ENCODE measurements at regions not wholly inside any gene's neighbourhood (a gene's known extent, or its start where the extent isn't known, plus 50 kb on each side); places are given as distances from the start of the nearest gene placed in this dataset.

DNA sequence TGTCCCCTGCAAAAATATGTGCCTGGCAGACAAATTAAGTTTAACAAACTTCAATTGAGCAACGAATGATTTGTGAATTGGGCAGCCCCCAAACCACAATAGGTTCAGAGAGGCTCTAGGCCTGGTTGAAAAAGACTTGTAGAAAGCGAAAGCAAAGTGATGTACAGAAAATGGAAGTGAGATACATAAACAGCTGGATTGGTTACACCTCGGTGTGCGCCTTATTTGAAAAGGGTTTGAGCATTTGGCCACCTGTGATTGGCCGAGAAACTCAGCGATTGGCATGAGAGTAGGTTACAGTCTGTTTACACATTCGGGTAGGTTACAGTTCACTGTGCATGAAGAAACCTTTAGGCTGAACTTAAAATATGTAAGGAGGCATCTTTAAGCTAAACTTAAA lies 136.9 kb downstream of the CD83 start:
- DNase-seq (ENCODE audit: low read depth) = no peak

DNA sequence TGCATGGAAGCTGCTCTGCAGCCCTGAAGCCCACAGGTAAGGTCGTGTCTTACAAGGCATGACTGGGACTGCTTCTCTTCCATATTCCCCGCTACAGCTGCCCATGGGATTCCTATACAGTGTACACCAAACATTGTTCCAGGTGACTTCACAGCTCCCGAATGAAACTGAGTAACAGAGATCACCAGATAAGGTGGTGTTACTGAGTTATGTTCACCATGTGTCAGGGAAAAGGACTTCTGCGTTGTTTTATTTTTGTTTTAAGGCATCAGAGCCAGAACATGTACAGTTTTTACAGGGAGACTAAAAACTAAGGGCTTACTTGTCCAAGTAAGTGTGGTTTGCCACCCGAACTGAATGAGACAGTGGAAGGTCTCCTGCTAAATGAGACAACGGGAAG lies 138.3 kb downstream of the CD83 start:
- no peak for DNase-seq (ENCODE audit: low read depth)

DNA sequence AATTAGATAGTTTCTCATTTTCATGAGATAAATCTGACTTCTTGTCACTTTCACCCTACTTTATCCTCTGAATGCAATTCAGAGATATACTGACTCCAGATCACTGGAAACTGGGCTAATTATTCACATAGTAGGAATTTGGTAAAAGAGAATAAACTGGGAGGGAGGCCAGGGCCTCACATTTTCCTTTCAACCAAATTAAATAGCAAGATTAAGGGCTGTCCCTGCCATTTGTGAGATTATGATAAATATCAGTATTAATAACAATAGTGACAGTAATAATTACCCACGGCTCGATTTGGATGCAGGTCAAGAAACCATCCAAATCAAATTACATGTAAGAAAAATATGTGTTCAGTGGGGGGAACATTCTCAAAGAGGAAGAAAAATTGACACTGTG lies 140.5 kb downstream of the CD83 start:
- DNase-seq (ENCODE audit: low read depth) = no peak

DNA sequence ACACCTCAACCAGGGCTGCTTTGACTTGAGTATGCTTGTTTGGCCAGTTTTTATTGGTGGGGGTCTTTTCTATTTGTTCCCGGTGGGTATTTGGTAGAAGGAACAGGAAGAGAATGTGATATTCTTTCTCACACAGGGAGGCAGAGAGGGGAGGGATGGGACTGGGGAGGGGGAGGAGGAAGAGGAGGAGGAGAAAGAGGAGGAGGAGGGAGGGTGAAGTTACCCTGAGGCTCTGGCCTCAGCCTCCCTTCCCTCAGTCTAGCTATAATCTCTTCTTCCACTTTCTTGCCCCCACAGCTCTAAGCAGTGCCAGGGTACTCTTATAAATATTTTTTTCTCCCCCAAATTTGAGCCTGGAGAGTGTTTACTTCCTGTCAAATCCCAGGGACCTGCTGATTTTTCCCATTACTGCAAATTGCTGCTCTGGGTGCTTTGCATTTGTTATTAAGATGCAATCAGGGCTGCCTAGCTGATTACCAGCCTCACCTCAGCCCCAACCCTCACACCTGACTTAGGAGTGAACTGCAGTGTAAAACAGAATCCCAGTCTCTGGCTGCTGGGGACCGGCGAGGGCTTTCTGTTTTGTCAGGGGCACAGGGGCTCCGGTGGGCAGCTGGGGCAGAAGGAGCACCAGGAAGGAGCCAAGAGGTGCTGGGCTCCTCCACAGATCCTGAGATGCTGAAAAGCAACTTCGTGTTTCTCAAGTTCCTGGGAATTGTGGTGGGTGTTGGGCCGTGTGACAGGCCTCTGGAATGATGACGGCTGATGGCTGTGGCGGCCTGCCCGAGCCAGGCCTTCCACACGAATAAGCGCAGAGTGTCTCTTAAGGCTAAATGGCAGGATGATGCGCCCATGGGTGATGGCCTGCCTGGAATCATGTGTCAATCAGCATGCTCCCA lies 141.4 kb downstream of the CD83 start:
- no peak for DNase-seq (ENCODE audit: low read depth)

DNA sequence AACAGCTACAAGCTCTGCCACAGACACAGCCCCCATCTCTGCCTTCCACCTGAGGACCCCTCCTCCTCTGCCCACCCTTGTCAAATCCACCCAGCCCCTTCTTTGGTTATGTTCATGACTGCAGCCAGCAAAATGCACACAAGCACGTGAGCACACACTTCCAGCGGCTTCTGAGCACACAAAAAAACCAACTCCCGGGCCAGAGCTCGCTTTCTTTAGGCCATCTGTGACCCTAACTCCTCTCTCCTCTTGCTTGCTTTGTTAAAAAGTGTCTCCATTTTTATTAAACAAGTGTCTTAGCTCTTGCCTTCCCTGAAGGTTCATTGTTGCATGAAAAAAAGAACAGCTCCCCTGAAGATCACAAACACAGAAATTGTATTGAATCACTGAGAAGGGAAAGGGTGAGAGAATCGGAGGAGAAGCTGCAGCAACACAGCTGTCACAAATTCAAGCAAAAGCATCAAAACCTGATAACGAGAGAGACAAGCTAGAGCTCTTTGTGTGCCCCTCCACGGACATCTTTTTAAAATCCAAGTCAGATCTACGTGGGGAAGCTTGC lies 142.1 kb downstream of the CD83 start:
- DNase-seq (ENCODE audit: low read depth) = no peak

DNA sequence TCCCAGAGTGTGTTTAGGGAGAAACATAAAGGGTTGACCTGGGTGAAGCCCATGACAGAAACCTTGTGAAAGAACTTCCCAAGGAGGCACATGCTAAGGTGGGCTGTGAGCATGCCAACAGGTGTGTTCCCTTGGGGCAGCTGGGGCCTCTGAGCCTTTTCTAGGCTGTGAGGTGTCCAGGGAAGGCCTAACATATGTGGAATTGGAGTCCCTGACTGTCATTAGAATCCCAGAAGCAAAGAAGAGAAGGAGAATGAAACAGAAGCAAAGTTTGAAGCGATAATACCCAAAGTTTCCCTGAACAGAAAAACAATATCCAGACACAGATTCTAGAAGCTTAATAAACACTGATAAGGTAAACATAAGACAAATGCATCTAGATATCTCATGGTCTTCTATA lies 143.3 kb downstream of the CD83 start:
- no peak for DNase-seq (ENCODE audit: low read depth)

DNA sequence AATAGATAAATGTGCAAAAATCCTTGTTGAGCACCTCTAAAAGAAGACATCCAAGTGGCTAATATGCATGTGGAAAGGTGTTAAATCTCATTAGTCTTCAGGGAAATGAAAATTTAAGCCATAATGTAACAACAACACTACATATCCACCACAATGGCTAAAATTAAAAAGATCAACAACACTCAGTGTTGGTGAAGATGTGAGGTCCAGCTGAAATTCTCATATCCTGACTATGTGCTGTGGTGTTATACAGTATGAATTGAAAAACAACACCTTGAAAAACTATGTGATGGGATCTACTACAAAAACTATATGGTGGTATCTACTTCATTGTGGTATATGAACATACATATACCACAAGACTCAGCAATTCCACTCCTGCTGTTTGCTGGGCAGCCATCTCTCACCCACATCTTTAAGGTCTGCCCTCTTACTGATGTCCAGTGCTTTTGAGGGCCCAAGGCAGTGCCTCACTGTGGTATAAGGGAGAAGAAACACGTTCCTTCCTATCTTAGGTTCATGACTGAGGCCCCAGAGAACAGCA lies 146.4 kb downstream of the CD83 start:
- no peak for DNase-seq (ENCODE audit: low read depth)

DNA sequence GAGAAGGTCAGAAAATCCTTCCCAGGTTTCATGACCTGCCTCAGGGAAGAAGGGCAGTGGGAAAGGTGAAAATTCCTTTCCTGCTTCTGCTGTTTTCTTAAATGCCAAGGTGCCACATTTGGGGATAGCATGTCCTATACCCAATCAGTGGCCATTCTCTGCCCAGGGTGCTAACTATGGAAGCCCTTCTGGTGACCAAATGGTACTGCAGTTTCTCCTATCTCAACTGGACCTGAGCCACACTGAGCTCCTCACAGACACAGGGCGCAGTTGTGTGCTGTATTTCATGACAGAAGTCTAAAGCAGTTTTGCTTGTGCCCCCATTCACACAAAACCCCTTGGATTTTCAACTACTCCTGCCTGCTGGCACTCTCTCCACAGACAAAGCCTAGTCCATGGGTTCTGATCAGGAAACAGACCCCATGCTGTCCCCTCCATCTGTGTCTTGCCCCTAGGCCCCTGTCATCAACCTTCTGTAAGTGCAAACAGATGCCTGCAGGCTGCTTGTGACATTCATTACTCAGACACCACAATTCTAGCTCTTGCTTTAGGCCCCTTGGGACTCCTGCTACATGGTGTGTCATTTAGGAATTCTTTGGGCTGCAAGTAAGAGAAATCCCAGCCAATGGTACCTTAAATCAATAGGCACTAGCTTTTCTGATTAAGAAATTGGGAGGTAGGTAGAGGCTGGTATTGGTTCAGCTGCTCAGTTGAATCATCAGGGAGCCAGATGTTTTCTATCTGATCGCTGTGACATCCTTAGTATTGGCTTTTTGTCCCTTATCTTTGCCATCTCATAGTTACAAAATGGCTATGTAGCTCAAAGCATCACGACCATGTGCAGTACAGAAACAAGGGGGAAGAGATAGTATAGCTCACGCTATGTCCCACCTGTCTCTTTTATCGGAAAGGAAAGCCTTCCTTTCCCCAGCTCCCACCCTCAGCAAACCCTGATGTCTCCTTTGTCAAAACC lies 147.8 kb downstream of the CD83 start:
- no peak for DNase-seq (ENCODE audit: low read depth)

DNA sequence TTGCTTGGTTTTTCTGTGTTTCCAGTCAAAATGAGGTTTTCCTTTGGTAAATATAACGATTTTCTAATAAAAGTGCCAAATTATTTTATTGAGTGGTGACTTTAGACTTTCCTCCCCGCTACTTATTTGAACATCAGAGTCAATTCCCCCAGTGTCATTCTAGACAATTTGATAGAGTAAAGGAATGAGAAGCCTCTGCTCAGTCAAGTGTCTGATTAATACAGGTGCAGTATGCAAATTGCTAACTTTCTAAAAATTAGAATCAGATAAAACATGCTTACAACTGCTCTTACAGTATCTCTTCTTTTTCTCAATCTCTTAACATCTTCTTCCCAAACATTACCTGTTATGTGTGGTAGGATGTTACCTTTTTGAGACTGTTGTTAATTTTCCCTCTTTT lies 148.7 kb downstream of the CD83 start:
- no peak for DNase-seq (ENCODE audit: low read depth)

DNA sequence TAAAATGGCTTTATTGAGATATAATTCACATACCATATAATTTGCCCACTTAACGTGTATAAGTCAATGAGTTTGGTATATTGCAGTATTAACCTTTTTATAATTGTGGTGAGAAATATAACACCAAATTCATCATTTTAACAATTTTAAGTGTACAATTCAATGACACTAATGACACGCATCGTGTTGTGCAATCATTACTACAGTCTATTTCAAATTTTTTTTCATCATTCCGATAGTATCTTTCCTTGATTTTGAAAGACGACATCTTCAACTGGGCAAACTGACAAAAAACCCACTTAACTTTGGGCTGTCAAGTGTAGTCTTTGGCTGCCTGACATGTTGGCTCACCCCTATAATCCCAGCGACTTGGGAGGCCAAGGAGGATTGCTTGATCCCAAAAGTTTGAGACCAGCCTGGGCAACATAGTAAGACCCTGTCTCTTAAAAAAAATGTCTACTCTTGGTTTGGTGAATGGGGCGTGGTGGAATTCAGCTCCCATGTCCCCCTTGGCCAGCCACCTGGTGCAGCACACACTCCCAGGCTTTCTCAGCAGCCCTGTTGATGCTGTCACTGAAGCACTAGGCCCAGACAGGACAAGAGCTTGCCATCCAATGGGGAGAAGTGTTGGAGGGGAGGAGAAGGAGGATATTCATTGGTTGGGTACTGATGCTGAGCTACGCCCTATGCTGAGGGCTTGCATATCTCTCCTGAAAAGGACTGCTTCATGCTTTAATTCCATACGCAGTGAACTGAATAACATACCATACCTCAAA lies 150.5 kb downstream of the CD83 start:
- no peak for DNase-seq (ENCODE audit: low read depth)

DNA sequence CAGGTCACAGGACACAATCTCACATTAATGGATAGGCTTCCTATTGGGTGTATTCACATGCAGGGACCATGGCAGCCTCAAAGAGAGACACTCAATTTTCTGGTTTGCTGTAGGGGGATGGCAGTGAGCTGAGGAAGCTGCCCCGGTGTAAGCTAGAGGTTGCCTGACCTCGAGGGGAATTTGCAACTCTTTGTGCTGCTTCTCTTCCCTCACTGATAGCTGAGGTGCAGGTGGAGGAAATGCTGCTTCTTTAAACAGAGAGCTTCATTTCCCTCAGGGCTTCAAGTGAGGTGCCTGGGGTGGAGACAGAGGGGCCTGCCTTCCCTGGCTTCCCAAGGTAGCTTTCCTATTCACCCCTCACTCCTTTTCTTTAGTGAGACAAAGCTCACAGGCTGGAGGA lies 151.9 kb downstream of the CD83 start:
- DNase-seq (ENCODE audit: low read depth) = no peak

DNA sequence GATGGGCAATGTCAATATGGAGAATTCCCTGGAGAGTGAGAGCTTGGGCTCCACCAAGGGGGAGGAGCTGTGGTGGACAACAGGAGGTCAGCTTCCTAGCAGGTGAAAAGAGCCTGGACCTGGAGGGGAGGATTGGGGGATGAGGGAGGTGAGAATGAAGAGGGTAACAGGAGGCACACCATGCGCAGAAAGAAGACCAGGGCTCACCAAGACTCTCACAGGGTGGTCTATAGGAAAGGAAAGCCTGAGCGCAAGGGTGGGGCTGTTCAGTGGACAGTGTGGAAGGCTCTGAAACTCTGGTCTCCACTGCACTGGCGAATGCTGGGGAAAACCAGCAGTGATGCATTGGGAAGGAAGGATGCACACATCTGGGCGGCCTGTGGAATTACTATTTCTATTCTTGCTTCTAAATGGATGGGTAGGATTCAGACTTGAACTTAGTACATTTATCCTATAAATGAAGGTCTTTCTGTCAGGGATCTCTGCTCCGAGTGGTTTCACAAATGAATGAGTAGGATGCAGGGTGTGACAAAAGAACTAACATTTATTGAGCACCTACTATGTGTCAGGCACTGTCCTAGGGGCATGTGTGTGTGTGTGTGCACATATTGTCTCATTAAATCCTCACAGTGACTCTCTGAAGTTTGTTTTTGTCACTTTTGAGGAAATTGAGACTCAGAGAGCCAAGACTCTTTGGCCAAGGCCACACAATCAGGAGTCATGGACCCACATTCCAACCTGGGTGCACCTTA lies 152.7 kb downstream of the CD83 start:
- no peak for DNase-seq (ENCODE audit: low read depth)

DNA sequence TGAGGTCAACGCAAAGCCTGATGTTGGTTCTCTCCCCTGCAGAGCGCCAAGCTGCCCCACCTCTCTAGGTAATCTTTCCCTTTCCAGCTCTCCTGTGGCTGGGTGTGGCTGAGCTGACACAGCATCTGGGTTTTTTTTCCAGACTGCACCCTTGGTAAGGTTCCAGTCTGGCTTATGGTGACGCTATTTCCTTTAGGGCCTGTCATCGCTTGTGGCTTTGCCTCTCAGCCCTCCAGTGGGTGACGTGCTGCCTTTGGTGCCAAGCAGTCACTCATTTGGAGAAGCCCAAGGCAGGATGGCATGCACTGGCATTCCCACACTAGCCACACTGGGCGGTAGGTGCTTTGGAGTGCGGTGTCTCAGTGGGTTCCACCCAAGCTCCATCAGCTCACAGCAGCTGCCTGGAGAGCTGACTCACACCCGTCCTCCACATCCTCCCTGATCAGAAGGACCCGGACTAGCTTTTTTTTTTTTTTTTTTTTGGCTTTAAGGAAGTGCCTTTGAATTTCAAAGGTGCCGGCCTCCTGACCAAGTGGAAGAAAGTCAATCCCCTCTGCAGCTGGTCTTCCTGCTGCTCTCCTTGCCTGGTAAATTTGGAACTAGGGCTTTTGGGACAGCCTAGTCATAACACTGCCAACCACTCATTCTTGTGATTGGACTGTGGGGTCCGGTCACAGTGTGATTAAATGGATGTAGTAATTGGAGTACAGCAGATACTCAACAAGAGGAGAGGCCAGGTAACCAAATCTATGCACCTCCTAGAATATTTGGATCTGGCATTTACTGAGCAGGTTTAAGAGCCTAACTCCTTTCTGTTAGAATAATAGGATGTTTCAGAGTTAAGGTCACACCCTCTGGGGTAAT lies 153.6 kb downstream of the CD83 start:
- peak; percentile 76 for DNase-seq (ENCODE audit: low read depth)

DNA sequence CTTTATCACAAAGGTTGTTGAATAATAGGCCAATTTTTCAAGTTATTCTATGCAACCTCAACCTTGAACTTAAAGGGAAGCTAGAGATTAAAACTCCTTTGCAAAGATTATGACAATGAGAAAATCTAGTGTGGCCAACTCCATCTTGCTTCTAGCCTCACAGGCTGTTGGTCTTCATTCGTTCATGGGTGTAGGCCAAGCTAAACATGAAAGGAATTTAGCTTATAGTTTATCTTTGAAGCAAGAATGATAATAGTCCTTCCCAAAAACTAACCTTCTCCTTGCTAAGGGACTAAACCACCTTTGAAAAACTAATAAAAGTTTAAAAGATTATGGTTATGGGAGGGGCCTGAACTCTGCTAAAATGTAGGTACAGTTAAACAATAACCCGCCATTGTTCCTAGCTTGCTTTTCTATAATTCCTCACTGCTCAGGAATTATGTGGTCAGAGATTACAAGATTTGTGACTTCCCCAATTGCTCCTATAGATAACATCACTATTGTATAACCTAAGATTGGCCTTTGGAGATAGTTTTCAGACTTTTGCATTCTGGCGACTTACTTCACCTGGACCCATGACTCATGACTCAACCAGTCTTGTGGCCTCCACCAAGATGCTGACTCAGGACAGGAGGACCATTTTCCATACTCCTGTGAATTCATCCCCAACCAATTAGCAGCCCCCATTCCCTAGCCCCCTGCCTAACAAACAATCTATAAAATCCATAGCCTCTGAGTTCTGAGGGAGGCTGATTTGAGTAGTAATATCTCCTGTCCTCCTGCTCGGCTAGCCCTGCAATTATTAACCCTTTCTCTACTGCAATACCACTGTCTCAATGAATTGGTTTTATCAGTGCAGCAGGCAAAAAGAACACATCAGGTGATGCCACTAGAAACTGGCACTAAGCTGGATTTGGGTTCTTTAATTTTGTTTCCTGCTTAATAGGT lies 154.5 kb downstream of the CD83 start:
- DNase-seq (ENCODE audit: low read depth) = no peak

DNA sequence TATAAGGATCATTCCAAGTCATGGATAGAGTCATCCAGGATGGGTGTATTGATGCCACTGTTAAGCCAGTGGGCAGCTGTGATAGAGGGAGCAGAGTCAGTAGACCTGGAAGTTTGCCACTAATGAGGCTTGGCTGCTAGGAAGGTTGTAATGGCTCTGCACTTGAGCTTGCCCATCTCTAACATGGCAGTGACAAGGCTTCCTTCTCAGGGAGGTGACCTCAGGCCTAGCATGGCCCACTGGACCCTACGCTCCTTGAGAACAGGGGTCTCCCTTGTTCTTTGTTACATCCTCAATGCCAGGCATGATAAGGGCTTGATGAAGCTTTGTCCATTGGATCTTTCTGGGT lies 155.1 kb downstream of the CD83 start:
- DNase-seq (ENCODE audit: low read depth) = no peak

DNA sequence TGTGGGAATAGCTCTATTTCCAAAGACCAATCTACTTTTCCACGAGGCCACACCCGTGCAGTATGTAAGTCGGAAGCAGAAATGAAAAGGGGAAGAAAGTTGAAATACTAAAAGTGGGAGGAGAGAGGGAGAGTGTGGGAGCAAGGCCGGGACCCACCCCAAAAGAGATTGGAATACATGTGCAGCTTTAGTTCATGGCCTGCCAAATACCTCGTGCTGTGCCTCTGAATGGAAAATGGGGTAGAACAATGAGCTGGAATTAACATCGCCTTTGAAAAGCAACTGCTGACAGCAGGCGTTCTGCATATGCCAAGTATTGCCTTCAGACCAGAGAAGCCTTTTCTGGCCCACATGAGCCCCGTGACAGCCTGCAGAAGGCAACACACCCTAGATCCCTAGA lies 155.6 kb downstream of the CD83 start:
- no peak for DNase-seq (ENCODE audit: low read depth)

DNA sequence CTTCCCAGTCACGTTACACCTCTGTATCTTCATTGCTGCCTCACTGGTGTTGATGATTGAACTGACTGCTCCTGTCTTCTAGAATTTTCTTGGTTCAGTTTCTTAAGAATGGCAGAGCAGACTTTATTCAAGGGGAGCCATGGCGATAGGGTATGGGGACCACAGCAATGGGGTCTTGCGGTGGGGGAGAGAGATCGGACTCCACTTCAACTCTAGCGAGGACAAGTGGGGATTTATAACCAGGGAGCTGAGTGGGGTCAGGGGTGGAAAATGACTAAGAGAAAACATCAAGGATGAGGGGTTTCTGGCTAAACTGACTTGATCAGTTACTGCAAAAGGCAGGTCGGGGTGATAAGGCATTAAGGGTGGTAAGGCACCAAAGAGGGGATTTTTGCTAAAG lies 156.4 kb downstream of the CD83 start:
- DNase-seq (ENCODE audit: low read depth) = no peak

DNA sequence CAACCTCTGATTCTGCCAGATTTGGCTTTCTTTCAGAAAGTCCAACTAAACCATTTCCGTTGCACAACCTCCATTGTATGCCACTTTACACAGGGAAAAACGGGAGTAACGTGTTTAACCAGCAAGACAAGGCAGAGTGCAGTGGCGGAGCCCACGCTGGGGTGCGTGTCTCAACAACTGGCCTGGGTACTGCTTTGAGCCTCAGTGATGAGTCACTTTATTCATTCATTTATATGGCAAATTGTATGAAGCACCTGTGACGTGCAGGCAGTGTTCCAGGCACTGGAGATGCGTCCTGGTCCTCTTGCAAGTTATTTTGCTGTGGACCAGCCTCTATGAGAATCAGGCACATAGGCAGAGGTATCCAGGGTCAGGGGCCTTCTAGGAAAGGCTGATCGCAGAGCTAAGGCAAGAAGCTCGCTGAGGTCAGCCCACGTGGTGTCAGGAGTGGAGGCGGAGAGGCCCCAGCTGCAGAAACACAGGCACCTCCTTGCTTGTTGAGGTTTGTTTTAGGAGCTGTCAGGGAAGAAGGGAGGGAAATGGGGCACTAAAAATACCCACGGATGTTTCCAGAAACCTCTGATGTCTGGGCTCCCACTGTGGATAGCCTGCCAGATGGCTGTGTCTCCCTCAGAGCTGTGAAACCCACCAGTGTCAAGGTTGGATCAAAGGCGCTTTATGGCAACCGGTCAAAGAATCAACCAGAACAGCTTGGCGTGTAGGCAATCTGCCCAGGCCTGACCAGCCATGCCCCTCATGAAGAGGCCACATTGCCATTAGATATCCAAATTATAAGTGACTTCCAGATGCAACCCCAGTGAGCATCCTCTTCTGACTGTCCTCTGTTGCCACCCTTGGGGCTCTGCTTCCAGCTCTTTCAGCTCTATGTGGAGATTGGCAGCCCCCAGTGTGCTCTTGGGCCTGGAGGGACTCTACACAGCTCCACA lies 157.2 kb downstream of the CD83 start:
- no peak for DNase-seq (ENCODE audit: low read depth)

All from GM04503 (cell line).